Common myeloid progenitor, CD34-positive (primary cell): ENCODE measurements at regions not wholly inside any gene's neighbourhood (a gene's known extent, or its start where the extent isn't known, plus 50 kb on each side); places are given as distances from the start of the nearest gene placed in this dataset.
"Not testable (repeated sequence)": the region's sequence is repeated elsewhere in the genome, so short reads cannot be mapped to it uniquely, and the experiment has no call there.

ENCODE experiments used
- CTCF ChIA-PET: fragments of 350-600 bp; sonication (Branson Sonifier 250); formaldehyde crosslinking; loops from one replicate; lab custom pipeline; 2021; ENCODE audit warnings: antibody characterized with exemption; lab: Charles Lee
- POLR2A ChIA-PET: fragments of 350-600 bp; sonication (Branson Sonifier 250); formaldehyde crosslinking; loops from one replicate; lab custom pipeline; 2021; ENCODE audit warnings: antibody characterized with exemption; lab: Charles Lee
- DNase-seq, 3 donors: peaks; one replicate each; pipeline versions ENCODE4 v3.0.0 to v3.0.0-alpha.2; 2013
- H3K27ac ChIP-seq, 2 experiments: 1 replicate in 1 of 2; 2 replicates in 1 of 2; pipeline ENCODE4 v1.7.0; 2013; ENCODE audit warnings: inconsistent platforms in 2 of 2, low read length in 2 of 2, mild to moderate bottlenecking in 2 of 2, low read depth in 1 of 2, moderate library complexity in 1 of 2; ENCODE audit not compliant: severe bottlenecking in 2 of 2, insufficient read depth in 1 of 2, poor library complexity in 1 of 2
- H3K27me3 ChIP-seq, 5 experiments: replicated peaks in 2 of 5; 1 replicate in 3 of 5; 2 replicates in 2 of 5; pipeline versions ENCODE4 v1.6.1 to v1.7.0; 2013; ENCODE audit warnings: low read length in 4 of 5, mild to moderate bottlenecking in 2 of 5, moderate library complexity in 2 of 5, inconsistent platforms in 1 of 5; ENCODE audit not compliant: insufficient read depth in 5 of 5, control insufficient read depth in 4 of 5
- H3K36me3 ChIP-seq, 4 experiments: 1 replicate in 2 of 4; 2 replicates in 2 of 4; pipeline versions ENCODE4 v1.6.1 to v1.7.0; 2013; ENCODE audit warnings: low read length in 3 of 4, control low read depth in 1 of 4, mild to moderate bottlenecking in 1 of 4; ENCODE audit not compliant: control insufficient read depth in 4 of 4, insufficient read depth in 4 of 4
- H3K4me1 ChIP-seq, 4 experiments: 1 replicate in 3 of 4; 2 replicates in 1 of 4; pipeline versions ENCODE4 v1.6.1 to v1.7.1; 2013; ENCODE audit warnings: low read length in 3 of 4, mild to moderate bottlenecking in 3 of 4, control low read depth in 1 of 4, inconsistent platforms in 1 of 4, moderate library complexity in 1 of 4; ENCODE audit not compliant: control insufficient read depth in 4 of 4, insufficient read depth in 4 of 4; ENCODE audit errors: control extremely low read depth in 1 of 4
- H3K4me3 ChIP-seq, 7 experiments: 1 replicate in 4 of 7; 2 replicates in 3 of 7; pipeline versions ENCODE4 v1.5.1 to v1.7.0; 2013; ENCODE audit warnings: mild to moderate bottlenecking in 7 of 7, low read length in 6 of 7, moderate library complexity in 6 of 7, inconsistent platforms in 2 of 7, low read depth in 2 of 7, control low read depth in 1 of 7; ENCODE audit not compliant: insufficient read depth in 4 of 7, control insufficient read depth in 1 of 7; ENCODE audit errors: extremely low read depth in 1 of 7
- H3K9me3 ChIP-seq, 5 experiments: 1 replicate in 4 of 5; 2 replicates in 1 of 5; pipeline versions ENCODE4 v1.6.1 to v1.7.1; 2013; ENCODE audit warnings: low read length in 4 of 5, mild to moderate bottlenecking in 2 of 5, inconsistent platforms in 1 of 5, low read depth in 1 of 5, moderate library complexity in 1 of 5; ENCODE audit not compliant: control insufficient read depth in 4 of 5, insufficient read depth in 2 of 5; ENCODE audit errors: control extremely low read depth in 1 of 5
- WGBS: methylation state at CpG from one replicate; pipeline ENCODE4 v1.1.5; 2013; ENCODE audit not compliant: insufficient coverage; 5-methylcytosine and 5-hydroxymethylcytosine counted together

GRCh38 chr3:75587695-75588094 is 76.4 kb upstream of the FRG2C start:
- H3K9me3 ChIP-seq, CTCF ChIA-PET, H3K4me1 ChIP-seq, H3K36me3 ChIP-seq, H3K27ac ChIP-seq, DNase-seq, H3K27me3 ChIP-seq, H3K4me3 ChIP-seq, POLR2A ChIA-PET: not testable (repeated sequence)
- no CpG with 5 or more reads among the region's 15 CpGs for WGBS

DNA sequence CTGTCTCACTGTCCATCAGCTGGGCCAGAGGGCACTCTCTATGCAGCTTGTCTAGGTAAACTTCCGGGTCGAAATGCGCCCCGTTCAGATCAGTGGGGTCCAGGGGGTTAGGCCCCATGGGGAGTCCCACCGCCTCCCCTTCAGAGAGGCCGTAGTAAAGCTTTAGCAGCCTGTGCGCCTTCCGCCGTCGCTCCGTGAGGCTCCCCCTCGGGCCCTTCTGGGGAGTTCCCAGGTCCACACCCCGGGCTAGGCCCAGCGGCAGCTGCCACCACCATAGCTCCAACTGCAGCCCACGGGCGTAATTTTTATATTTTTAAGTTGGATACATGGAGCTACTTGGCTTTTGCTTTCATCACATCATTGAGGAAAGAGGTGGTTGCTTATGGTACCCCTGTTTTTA is 73.7 kb upstream of the FRG2C start:
- H3K36me3 ChIP-seq, POLR2A ChIA-PET, H3K27ac ChIP-seq, H3K9me3 ChIP-seq, CTCF ChIA-PET, H3K4me1 ChIP-seq, H3K27me3 ChIP-seq, DNase-seq, H3K4me3 ChIP-seq: not testable (repeated sequence)
- WGBS, result no CpG with 5 or more reads among the region's 16 CpGs

DNA sequence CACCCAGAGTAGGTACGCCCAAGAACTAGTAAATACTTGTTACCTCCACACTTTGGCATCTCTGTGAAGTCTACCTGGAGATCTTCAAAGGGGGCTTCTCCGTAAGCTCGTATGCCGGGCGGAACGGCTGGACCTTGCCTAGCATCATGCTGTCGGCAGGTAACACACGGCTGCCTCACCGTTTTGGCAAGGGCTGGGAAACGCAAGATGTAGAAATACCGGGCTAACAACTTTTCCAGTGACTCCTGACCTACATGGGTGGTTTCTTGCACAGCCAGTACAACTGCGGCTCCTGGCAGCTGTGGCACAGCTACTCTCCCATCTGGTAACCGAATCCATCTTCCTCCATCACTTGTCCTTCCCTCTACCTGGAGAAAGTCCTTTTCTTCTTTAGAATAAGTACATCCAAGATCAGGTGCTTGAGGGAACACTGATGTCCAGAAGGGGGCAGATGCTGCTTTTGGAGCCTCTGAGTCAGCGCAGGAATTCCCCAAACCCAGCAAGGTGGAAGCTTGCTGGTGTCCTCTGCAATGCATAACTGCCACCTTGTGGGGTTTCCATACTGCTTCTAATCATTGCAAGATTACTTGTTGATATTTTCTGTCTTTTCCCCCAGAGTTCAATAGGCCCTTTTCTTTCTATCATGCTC is 59.7 kb upstream of the FRG2C start:
- H3K36me3 ChIP-seq, H3K4me3 ChIP-seq, H3K4me1 ChIP-seq, H3K27ac ChIP-seq, H3K9me3 ChIP-seq, POLR2A ChIA-PET, H3K27me3 ChIP-seq: not testable (repeated sequence)
- CTCF ChIA-PET, result interaction anchor here (0.7 to 1.7 kb wide), 2 partner anchors 13 to 37 kb away, joined by 3 to 5 read pairs; no protein-coding TSS in a partner anchor
- 88% methylated on average over 9 of the region's 14 CpGs for WGBS
- peak; percentile 38 to 76 (median 62) for DNase-seq

- H3K9me3 ChIP-seq, POLR2A ChIA-PET, H3K4me3 ChIP-seq, H3K27me3 ChIP-seq, CTCF ChIA-PET, DNase-seq, H3K36me3 ChIP-seq, H3K27ac ChIP-seq, H3K4me1 ChIP-seq: not testable (repeated sequence)
- no CpG with 5 or more reads among the region's 9 CpGs for WGBS
Observed at GRCh38 chr3:75607996-75608395, 56.1 kb upstream of the FRG2C start.

GRCh38 chr3:75609598-75609997 is 54.5 kb upstream of the FRG2C start:
- CTCF ChIA-PET, POLR2A ChIA-PET, H3K4me3 ChIP-seq: not testable (repeated sequence)

DNA sequence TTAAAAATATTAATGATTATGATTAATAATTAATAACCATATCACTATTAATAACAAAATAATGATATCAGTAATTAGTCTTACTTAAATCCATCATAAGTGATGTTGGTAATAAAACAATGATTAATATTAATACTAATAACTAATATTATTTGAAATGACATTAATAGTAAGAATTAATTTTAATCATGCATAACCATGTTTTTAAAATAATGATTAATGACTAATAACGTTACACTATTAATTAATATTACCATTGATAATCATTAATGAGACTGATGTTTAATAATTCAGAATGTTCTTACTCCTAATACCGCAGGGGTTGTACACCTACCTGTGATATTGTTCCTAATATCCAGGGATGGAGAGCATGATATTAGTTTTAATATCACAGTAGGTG is 53.4 kb upstream of the FRG2C start:
- ChIA-PET POLR2A (no interaction called here), CTCF (no interaction called here)
- H3K36me3 ChIP-seq, result no peaks in the 10 kb centered on the region
- H3K9me3 ChIP-seq, result no peaks in the 10 kb centered on the region
- no CpG with 5 or more reads among the region's 2 CpGs for WGBS
- H3K27ac ChIP-seq, result no peak overlapping the region
- DNase-seq, result no peak
- H3K4me3 ChIP-seq, result no peak overlapping the region
- no peaks in the 10 kb centered on the region for H3K4me1 ChIP-seq
- peaks cover 0 to 9% (median 4%) of the 10 kb centered on the region in 5 experiments for H3K27me3 ChIP-seq

More at GRCh38 chr3:75609598-75609997, 54.5 kb upstream of the FRG2C start:
- H3K27ac ChIP-seq, H3K27me3 ChIP-seq, H3K36me3 ChIP-seq, H3K4me1 ChIP-seq, H3K9me3 ChIP-seq: not testable (repeated sequence)
- 10% methylated on average over 4 of the region's 26 CpGs for whole genome bisulfite sequencing
- DNase-seq, result peak in 1 of 3 donors; percentile 12

- H3K4me3 ChIP-seq, H3K27me3 ChIP-seq, CTCF ChIA-PET, POLR2A ChIA-PET, H3K4me1 ChIP-seq, H3K27ac ChIP-seq, H3K36me3 ChIP-seq, H3K9me3 ChIP-seq: not testable (repeated sequence)
- peak in 2 of 3 donors; percentile 41 to 43 for DNase-seq
- WGBS, result 66% methylated on average over 9 of the region's 25 CpGs
Observed at GRCh38 chr3:75611724-75612460, 52.2 kb upstream of the FRG2C start.
